ENCODE measurements at regions not wholly inside any gene's neighbourhood (a gene's known extent, or its start where the extent isn't known, plus 50 kb on each side); places are given as distances from the start of the nearest gene placed in this dataset.

GRCh38 chr7:55296070-55296469, 69.1 kb upstream of the LANCL2 start:
- TF ChIP-seq EP300 (IDR thresholded peaks at IDR 0.05; ENCODE audit: borderline replicate concordance) (no peak), TCF12 (IDR thresholded peaks at IDR 0.05; ENCODE audit: low read depth) (no peak), REST (IDR thresholded peaks at IDR 0.05; ENCODE audit: low read depth) (no peak), FOXM1 (IDR thresholded peaks at IDR 0.05; ENCODE audit: borderline replicate concordance, low read depth) (no peak), CEBPB (IDR thresholded peaks at IDR 0.05) (no peak), NFIC (IDR thresholded peaks at IDR 0.05) (no peak), YY1 (IDR thresholded peaks at IDR 0.05; ENCODE audit: low read depth) (no peak)

Measured in Ishikawa (cell line).